ENCODE measurements at regions not wholly inside any gene's neighbourhood (a gene's known extent, or its start where the extent isn't known, plus 50 kb on each side); places are given as distances from the start of the nearest gene placed in this dataset.
A peak's percentile ranks its signal among the peaks of the same experiment; 100 is the strongest.

GRCh38 chr12:69149270-69149669, 90.1 kb upstream of the CPSF6 start:
- no peak for DNase-seq (ENCODE audit: low read depth)
- no peak for TF ChIP-seq CTCF (IDR thresholded peaks at IDR 0.05; ENCODE audit: control insufficient read depth, insufficient read depth, low read depth, low read length, missing control alignments)
- H3K4me3 ChIP-seq (ENCODE audit: control insufficient read depth, low read depth, low read length) = no peak overlapping the region

GRCh38 chr12:69150083-69150795, 89.1 kb upstream of the CPSF6 start:
- no peak for TF ChIP-seq CTCF (IDR thresholded peaks at IDR 0.05; ENCODE audit: control insufficient read depth, insufficient read depth, low read depth, low read length, missing control alignments)
- no peak for DNase-seq (ENCODE audit: low read depth)
- no peak overlapping the region for H3K4me3 ChIP-seq (ENCODE audit: control insufficient read depth, low read depth, low read length)

- TF ChIP-seq CTCF (IDR thresholded peaks at IDR 0.05; ENCODE audit: control insufficient read depth, insufficient read depth, low read depth, low read length, missing control alignments) = no peak
- no peak for DNase-seq (ENCODE audit: low read depth)
Observed at GRCh38 chr12:69150796-69151127, 88.6 kb upstream of the CPSF6 start.

GRCh38 chr12:69151254-69151764, 88.1 kb upstream of the CPSF6 start:
- no peak for TF ChIP-seq CTCF (IDR thresholded peaks at IDR 0.05; ENCODE audit: control insufficient read depth, insufficient read depth, low read depth, low read length, missing control alignments)
- H3K4me3 ChIP-seq (ENCODE audit: control insufficient read depth, low read depth, low read length) = no peak overlapping the region
- peak; percentile 8 for DNase-seq (ENCODE audit: low read depth)

More at GRCh38 chr12:69150796-69151127, 88.6 kb upstream of the CPSF6 start:
- no peak overlapping the region for H3K4me3 ChIP-seq (ENCODE audit: control insufficient read depth, low read depth, low read length)

- peak; percentile 93 for TF ChIP-seq CTCF (IDR thresholded peaks at IDR 0.05; ENCODE audit: control insufficient read depth, insufficient read depth, low read depth, low read length, missing control alignments)
- no peak overlapping the region for H3K4me3 ChIP-seq (ENCODE audit: control insufficient read depth, low read depth, low read length)
- peak; percentile 4 for DNase-seq (ENCODE audit: low read depth)
Observed at GRCh38 chr12:69154585-69155363, 84.6 kb upstream of the CPSF6 start.

GRCh38 chr12:69157023-69157655, 82.2 kb upstream of the CPSF6 start:
- no peak overlapping the region for H3K4me3 ChIP-seq (ENCODE audit: control insufficient read depth, low read depth, low read length)
- peak; percentile 42 for DNase-seq (ENCODE audit: low read depth)
- TF ChIP-seq CTCF (IDR thresholded peaks at IDR 0.05; ENCODE audit: control insufficient read depth, insufficient read depth, low read depth, low read length, missing control alignments) = peak; percentile 99
